ENCODE measurements at regions not wholly inside any gene's neighbourhood (a gene's known extent, or its start where the extent isn't known, plus 50 kb on each side); places are given as distances from the start of the nearest gene placed in this dataset.

- H4K5ac ChIP-seq (ENCODE audit: low read depth, low read length): no peak overlapping the region
- H3K14ac ChIP-seq (replicated peaks; ENCODE audit: low read depth, low read length): no peak overlapping the region
- H4K8ac ChIP-seq (ENCODE audit: low read depth in 2 of 2, low read length in 2 of 2): no peak overlapping the region
- no peaks in the 10 kb centered on the region for H3K4me1 ChIP-seq (ENCODE audit: control insufficient read depth, insufficient read depth, low read length)
- no peak overlapping the region for H2AK5ac ChIP-seq (ENCODE audit: low read depth, low read length)
- H3K4ac ChIP-seq (ENCODE audit: low read depth, low read length): no peak overlapping the region
- H3K27me3 ChIP-seq (ENCODE audit: control insufficient read depth, insufficient read depth, low read length): no peaks in the 10 kb centered on the region
- ATAC-seq (ENCODE audit: low read depth) (no peak), DNase-seq (no peak)
- intact Hi-C loops (cut with micrococcal nuclease): no loop called here
- no peaks in the 10 kb centered on the region for H3K9me3 ChIP-seq (ENCODE audit: control insufficient read depth, insufficient read depth, low read length)
- H2AFZ ChIP-seq (replicated peaks; ENCODE audit: low read length, poor library complexity): no peak overlapping the region
- H3K23ac ChIP-seq (ENCODE audit: low read depth, low read length): no peak overlapping the region
- no peak overlapping the region for H2BK15ac ChIP-seq (ENCODE audit: low read depth, low read length)
- H3K9ac ChIP-seq (ENCODE audit: low read depth, low read length): no peak overlapping the region
- no peaks in the 10 kb centered on the region for H3K9me1 ChIP-seq (ENCODE audit: insufficient read depth, low read length)
- no TSS peak for BruUV-seq (replicated peaks)
- H2BK120ac ChIP-seq (ENCODE audit: low read depth, low read length): no peak overlapping the region
- no peak overlapping the region for H2AK9ac ChIP-seq (replicated peaks; ENCODE audit: low read depth, low read length, poor library complexity)
- no peaks in the 10 kb centered on the region for H4K20me1 ChIP-seq (ENCODE audit: insufficient read depth, low read length)
- no peak overlapping the region for H3K18ac ChIP-seq (ENCODE audit: low read depth, low read length)
- no peak overlapping the region for H3K27ac ChIP-seq (ENCODE audit: insufficient read depth, low read length)
- no peaks in the 10 kb centered on the region for H3K36me3 ChIP-seq (ENCODE audit: control insufficient read depth, insufficient read depth, low read length)
- no peak overlapping the region for H2BK5ac ChIP-seq (ENCODE audit: low read depth, low read length, poor library complexity, severe bottlenecking)
- H3K4me2 ChIP-seq (ENCODE audit: low read depth, low read length): no peak overlapping the region
- H2BK20ac ChIP-seq (ENCODE audit: low read depth, low read length): no peak overlapping the region
- H3K79me1 ChIP-seq (ENCODE audit: low read depth in 1 of 2, low read length in 2 of 2): no peaks in the 10 kb centered on the region
- H4K91ac ChIP-seq (ENCODE audit: insufficient read depth, low read depth, low read length): no peak overlapping the region
- CTCF ChIA-PET: no interaction called here
- H3K56ac ChIP-seq (ENCODE audit: extremely low read depth, insufficient read depth, low read length): no peak overlapping the region
- no peak overlapping the region for H3K4me3 ChIP-seq (ENCODE audit: insufficient read depth, low read depth, low read length)
- in situ Hi-C loops (cut with MboI; ENCODE audit: low sequenced_read_pairs): no loop called here
- POLR2A ChIA-PET (ENCODE audit: unreplicated experiment): no interaction called here
- TF ChIP-seq RFX5 (IDR thresholded peaks at IDR 0.05; ENCODE audit: low read depth, low read length) (no peak), MAZ (IDR thresholded peaks at IDR 0.05; ENCODE audit: borderline replicate concordance, low read depth, low read length) (no peak)
- dilution Hi-C loops (cut with HindIII; ENCODE audit: low sequenced_read_pairs, unreplicated experiment): no loop called here
These were observed 218.5 kb downstream of the SLC6A15 start for GRCh38 chr12:84694116-84694515.

Data from IMR-90 (cell line).